K562 (cell line): ENCODE measurements at regions not wholly inside any gene's neighbourhood (a gene's known extent, or its start where the extent isn't known, plus 50 kb on each side); places are given as distances from the start of the nearest gene placed in this dataset.

ENCODE experiments used
- ARID1B ChIP-seq: fragments of 450-650 bp; IDR thresholded peaks from 2 replicates; pipeline ENCODE4 v1.6.1; 2016; ENCODE audit warnings: antibody characterized with exemption, mild to moderate bottlenecking, inconsistent platforms
- HLTF ChIP-seq: fragments of 450-650 bp; IDR thresholded peaks from 2 replicates; pipeline ENCODE4 v1.6.1; 2016
- HMG20B ChIP-seq: fragments of 250-450 bp; sonication (Bioruptor Pico); IDR thresholded peaks from 2 replicates; pipeline ENCODE4 v1.5.0; 2021; ENCODE audit warnings: mild to moderate bottlenecking
- KDM4B ChIP-seq, 2 experiments: fragments of 450-650 bp in 1 of 2; sonication (generic) in 1 of 2; IDR thresholded peaks; 2 replicates each; pipeline ENCODE4 v1.6.1; 2016 to 2017; ENCODE audit warnings: borderline replicate concordance in 2 of 2, antibody characterized with exemption in 1 of 2, low read depth in 1 of 2, mild to moderate bottlenecking in 1 of 2
- KLF10 ChIP-seq: fragments of 250-450 bp; sonication (Bioruptor Pico); IDR thresholded peaks from 2 replicates; pipeline ENCODE4 v1.6.1; 2021; ENCODE audit warnings: matching md5 sums
- NCOA2 ChIP-seq, 2 experiments: fragments of 450-650 bp; IDR thresholded peaks; 2 replicates each; pipeline ENCODE4 v1.6.1; 2018; ENCODE audit warnings: mild to moderate bottlenecking in 2 of 2, moderate library complexity in 1 of 2; ENCODE audit not compliant: partially characterized antibody in 2 of 2
- PML ChIP-seq: IDR thresholded peaks from 2 replicates; pipeline ENCODE4 v1.6.1; 2012; ENCODE audit warnings: low read length, inconsistent platforms
- POLR2H ChIP-seq: IDR thresholded peaks from 2 replicates; pipeline ENCODE4 v1.6.1; 2016; ENCODE audit warnings: missing genetic modification characterization, low read depth, mild to moderate bottlenecking, control low read depth, missing compliant biosample characterization, moderate library complexity
- RCOR1 ChIP-seq, 2 experiments: IDR thresholded peaks; 2 replicates each; pipeline ENCODE4 v1.6.1; 2012; ENCODE audit warnings: low read depth in 2 of 2, low read length in 2 of 2, borderline replicate concordance in 1 of 2, improper control_type of control experiment in 1 of 2
- STAT5A ChIP-seq: IDR thresholded peaks from 2 replicates; pipeline ENCODE4 v1.6.1; 2012; ENCODE audit warnings: low read length, inconsistent platforms, borderline replicate concordance
- TOE1 ChIP-seq, 2 experiments: fragments of 450-650 bp in 1 of 2; sonication (generic) in 1 of 2; formaldehyde crosslinking in 1 of 2; IDR thresholded peaks; 2 replicates each; pipeline versions ENCODE4 v1.7.1 to v1.8.0; 2016 to 2022; ENCODE audit warnings: borderline replicate concordance in 2 of 2, mild to moderate bottlenecking in 2 of 2, antibody characterized with exemption in 1 of 2, inconsistent platforms in 1 of 2, low read depth in 1 of 2, missing genetic modification reagents in 1 of 2, moderate library complexity in 1 of 2
- ZNF174 ChIP-seq: fragments of 250-450 bp; sonication (Bioruptor Pico); IDR thresholded peaks from 2 replicates; pipeline ENCODE4 v1.4.0; 2020; ENCODE audit warnings: mild to moderate bottlenecking
- TF ChIP-seq, protein P1 (sequence below): fragments of 250-450 bp; sonication (Bioruptor Pico); IDR thresholded peaks from 2 replicates; pipeline ENCODE4 v1.6.1; 2021; ENCODE audit warnings: mild to moderate bottlenecking
- TF ChIP-seq, protein P2 (sequence below): fragments of 200-800 bp; sonication (Bioruptor generic); IDR thresholded peaks from 2 replicates; pipeline ENCODE4 v1.6.1; 2016; ENCODE audit warnings: missing genetic modification characterization, missing compliant biosample characterization
- TF ChIP-seq, protein P3 (sequence below): fragments of 450-650 bp; formaldehyde crosslinking; IDR thresholded peaks from 2 replicates; pipeline ENCODE4 v1.4.0; 2022; ENCODE audit warnings: missing genetic modification characterization
- TF ChIP-seq, protein P4 (sequence below): fragments of 200-400 bp; formaldehyde crosslinking; IDR thresholded peaks from 2 replicates; pipeline ENCODE4 v1.6.1; 2017; ENCODE audit warnings: mild to moderate bottlenecking, low read depth, low read length, moderate library complexity
- TF ChIP-seq, protein P5 (sequence below): sonication (generic); formaldehyde crosslinking; IDR thresholded peaks from 2 replicates; pipeline ENCODE4 v1.4.0; 2020; ENCODE audit warnings: mild to moderate bottlenecking, missing genetic modification reagents

DNA sequence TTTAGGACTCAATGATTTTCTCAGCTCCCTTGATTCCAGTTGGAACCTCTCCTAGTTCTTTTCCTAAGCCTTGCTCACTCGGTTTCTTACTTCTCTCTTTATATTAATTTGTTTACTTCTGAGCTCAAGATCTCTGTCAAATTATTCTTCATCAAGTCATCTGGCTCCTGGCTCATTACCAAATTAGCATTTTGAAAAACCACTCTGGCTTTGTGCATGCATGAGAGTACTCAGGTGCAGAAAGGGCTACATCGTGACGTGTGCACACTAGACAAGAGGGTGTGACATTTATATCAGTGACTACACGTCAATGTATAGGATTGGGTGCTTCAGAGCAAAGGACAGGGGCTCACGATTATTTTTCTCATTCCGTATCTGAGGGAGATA is 645.7 kb upstream of the DPP6 start (continued):
- TF ChIP-seq, protein P1, sequence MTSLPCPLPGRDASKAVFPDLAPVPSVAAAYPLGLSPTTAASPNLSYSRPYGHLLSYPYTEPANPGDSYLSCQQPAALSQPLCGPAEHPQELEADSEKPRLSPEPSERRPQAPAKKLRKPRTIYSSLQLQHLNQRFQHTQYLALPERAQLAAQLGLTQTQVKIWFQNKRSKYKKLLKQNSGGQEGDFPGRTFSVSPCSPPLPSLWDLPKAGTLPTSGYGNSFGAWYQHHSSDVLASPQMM (CRISPR knock-in tag) = no peak
- 0 out of 2 replicates have a peak, but pooled peaks have one; percentile 2 for TF ChIP-seq HMG20B (CRISPR knock-in tag)
- TF ChIP-seq, protein P2, sequence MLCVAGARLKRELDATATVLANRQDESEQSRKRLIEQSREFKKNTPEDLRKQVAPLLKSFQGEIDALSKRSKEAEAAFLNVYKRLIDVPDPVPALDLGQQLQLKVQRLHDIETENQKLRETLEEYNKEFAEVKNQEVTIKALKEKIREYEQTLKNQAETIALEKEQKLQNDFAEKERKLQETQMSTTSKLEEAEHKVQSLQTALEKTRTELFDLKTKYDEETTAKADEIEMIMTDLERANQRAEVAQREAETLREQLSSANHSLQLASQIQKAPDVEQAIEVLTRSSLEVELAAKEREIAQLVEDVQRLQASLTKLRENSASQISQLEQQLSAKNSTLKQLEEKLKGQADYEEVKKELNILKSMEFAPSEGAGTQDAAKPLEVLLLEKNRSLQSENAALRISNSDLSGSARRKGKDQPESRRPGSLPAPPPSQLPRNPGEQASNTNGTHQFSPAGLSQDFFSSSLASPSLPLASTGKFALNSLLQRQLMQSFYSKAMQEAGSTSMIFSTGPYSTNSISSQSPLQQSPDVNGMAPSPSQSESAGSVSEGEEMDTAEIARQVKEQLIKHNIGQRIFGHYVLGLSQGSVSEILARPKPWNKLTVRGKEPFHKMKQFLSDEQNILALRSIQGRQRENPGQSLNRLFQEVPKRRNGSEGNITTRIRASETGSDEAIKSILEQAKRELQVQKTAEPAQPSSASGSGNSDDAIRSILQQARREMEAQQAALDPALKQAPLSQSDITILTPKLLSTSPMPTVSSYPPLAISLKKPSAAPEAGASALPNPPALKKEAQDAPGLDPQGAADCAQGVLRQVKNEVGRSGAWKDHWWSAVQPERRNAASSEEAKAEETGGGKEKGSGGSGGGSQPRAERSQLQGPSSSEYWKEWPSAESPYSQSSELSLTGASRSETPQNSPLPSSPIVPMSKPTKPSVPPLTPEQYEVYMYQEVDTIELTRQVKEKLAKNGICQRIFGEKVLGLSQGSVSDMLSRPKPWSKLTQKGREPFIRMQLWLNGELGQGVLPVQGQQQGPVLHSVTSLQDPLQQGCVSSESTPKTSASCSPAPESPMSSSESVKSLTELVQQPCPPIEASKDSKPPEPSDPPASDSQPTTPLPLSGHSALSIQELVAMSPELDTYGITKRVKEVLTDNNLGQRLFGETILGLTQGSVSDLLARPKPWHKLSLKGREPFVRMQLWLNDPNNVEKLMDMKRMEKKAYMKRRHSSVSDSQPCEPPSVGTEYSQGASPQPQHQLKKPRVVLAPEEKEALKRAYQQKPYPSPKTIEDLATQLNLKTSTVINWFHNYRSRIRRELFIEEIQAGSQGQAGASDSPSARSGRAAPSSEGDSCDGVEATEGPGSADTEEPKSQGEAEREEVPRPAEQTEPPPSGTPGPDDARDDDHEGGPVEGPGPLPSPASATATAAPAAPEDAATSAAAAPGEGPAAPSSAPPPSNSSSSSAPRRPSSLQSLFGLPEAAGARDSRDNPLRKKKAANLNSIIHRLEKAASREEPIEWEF (CRISPR knock-in tag) = no peak
- TF ChIP-seq ZNF174 (CRISPR knock-in tag) = peak; percentile 31; the same call in 1 of the 2 replicates
- no peak for TF ChIP-seq ARID1B
- TF ChIP-seq KLF10 (CRISPR knock-in tag) = no peak; the same call in 1 of the 2 replicates
- no peak for TF ChIP-seq RCOR1 (IDR thresholded peaks at IDR 0.05; ENCODE audit: borderline replicate concordance in 1 of 2, low read depth in 2 of 2, low read length in 2 of 2)
- TF ChIP-seq STAT5A = no peak; the same call in 1 of the 2 replicates
- no peak for TF ChIP-seq TOE1 (IDR thresholded peaks at IDR 0.05; ENCODE audit: borderline replicate concordance)
- TF ChIP-seq TOE1 (CRISPR knock-in tag; IDR thresholded peaks at IDR 0.05; ENCODE audit: borderline replicate concordance, low read depth) = no peak
- no peak for TF ChIP-seq KDM4B (IDR thresholded peaks at IDR 0.05; ENCODE audit: borderline replicate concordance in 2 of 2, low read depth in 1 of 2)
- TF ChIP-seq, protein P3, sequence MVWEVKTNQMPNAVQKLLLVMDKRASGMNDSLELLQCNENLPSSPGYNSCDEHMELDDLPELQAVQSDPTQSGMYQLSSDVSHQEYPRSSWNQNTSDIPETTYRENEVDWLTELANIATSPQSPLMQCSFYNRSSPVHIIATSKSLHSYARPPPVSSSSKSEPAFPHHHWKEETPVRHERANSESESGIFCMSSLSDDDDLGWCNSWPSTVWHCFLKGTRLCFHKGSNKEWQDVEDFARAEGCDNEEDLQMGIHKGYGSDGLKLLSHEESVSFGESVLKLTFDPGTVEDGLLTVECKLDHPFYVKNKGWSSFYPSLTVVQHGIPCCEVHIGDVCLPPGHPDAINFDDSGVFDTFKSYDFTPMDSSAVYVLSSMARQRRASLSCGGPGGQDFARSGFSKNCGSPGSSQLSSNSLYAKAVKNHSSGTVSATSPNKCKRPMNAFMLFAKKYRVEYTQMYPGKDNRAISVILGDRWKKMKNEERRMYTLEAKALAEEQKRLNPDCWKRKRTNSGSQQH (CRISPR knock-in tag) = no peak
- no peak for TF ChIP-seq NCOA2 (IDR thresholded peaks at IDR 0.05; ENCODE audit: partially characterized antibody in 2 of 2)
- TF ChIP-seq PML = peak; percentile 3; the same call in 1 of the 2 replicates
- TF ChIP-seq, protein P4, sequence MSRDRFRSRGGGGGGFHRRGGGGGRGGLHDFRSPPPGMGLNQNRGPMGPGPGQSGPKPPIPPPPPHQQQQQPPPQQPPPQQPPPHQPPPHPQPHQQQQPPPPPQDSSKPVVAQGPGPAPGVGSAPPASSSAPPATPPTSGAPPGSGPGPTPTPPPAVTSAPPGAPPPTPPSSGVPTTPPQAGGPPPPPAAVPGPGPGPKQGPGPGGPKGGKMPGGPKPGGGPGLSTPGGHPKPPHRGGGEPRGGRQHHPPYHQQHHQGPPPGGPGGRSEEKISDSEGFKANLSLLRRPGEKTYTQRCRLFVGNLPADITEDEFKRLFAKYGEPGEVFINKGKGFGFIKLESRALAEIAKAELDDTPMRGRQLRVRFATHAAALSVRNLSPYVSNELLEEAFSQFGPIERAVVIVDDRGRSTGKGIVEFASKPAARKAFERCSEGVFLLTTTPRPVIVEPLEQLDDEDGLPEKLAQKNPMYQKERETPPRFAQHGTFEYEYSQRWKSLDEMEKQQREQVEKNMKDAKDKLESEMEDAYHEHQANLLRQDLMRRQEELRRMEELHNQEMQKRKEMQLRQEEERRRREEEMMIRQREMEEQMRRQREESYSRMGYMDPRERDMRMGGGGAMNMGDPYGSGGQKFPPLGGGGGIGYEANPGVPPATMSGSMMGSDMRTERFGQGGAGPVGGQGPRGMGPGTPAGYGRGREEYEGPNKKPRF = no peak
- peak; percentile 46; the same call in 1 of the 2 replicates for TF ChIP-seq POLR2H (tag)
- TF ChIP-seq, protein P5, sequence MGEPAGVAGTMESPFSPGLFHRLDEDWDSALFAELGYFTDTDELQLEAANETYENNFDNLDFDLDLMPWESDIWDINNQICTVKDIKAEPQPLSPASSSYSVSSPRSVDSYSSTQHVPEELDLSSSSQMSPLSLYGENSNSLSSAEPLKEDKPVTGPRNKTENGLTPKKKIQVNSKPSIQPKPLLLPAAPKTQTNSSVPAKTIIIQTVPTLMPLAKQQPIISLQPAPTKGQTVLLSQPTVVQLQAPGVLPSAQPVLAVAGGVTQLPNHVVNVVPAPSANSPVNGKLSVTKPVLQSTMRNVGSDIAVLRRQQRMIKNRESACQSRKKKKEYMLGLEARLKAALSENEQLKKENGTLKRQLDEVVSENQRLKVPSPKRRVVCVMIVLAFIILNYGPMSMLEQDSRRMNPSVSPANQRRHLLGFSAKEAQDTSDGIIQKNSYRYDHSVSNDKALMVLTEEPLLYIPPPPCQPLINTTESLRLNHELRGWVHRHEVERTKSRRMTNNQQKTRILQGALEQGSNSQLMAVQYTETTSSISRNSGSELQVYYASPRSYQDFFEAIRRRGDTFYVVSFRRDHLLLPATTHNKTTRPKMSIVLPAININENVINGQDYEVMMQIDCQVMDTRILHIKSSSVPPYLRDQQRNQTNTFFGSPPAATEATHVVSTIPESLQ (CRISPR knock-in tag) = no peak
- no peak for TF ChIP-seq HLTF
